Transverse colon (tissue), 4 donors: ENCODE measurements at regions not wholly inside any gene's neighbourhood (a gene's known extent, or its start where the extent isn't known, plus 50 kb on each side); places are given as distances from the start of the nearest gene placed in this dataset.

ENCODE experiments used
- CTCF ChIP-seq, 5 experiments: fragments of 200-600 bp in 3 of 5; fragments of 450-650 bp in 2 of 5; sonication (generic) in 3 of 5; IDR thresholded peaks; 1 replicate in 2 of 5; 2 replicates in 3 of 5; pipeline ENCODE4 v1.5.1; 2016 to 2017; ENCODE audit warnings: antibody characterized with exemption in 5 of 5, inconsistent platforms in 3 of 5, mild to moderate bottlenecking in 2 of 5, moderate library complexity in 1 of 5
- EP300 ChIP-seq: sonication (generic); formaldehyde crosslinking; IDR thresholded peaks from one replicate; pipeline ENCODE4 v1.6.1; 2017; ENCODE audit warnings: antibody characterized with exemption, low read depth
- POLR2A ChIP-seq: fragments of 450-650 bp; IDR thresholded peaks from one replicate; pipeline ENCODE4 v1.6.1; 2016; ENCODE audit warnings: antibody characterized with exemption, mild to moderate bottlenecking, moderate library complexity
- POLR2AphosphoS5 ChIP-seq, 3 donors: sonication (generic); formaldehyde crosslinking; IDR thresholded peaks; one replicate each; pipeline ENCODE4 v1.6.1; 2016; ENCODE audit warnings: antibody characterized with exemption in 3 of 3

- TF ChIP-seq CTCF (IDR thresholded peaks at IDR 0.05), result no peak
- no peak for TF ChIP-seq POLR2AphosphoS5 (IDR thresholded peaks at IDR 0.05)
- no peak for TF ChIP-seq EP300
- no peak for TF ChIP-seq POLR2A
Measured at GRCh38 chr3:168885028-168885427, 778.5 kb downstream of the MECOM start.
